H9 (cell line): ENCODE measurements at regions not wholly inside any gene's neighbourhood (a gene's known extent, or its start where the extent isn't known, plus 50 kb on each side); places are given as distances from the start of the nearest gene placed in this dataset.

ENCODE experiments used
- DNase-seq: peaks from one replicate; pipeline ENCODE4 v3.0.0-alpha.2; 2017
- H2AFZ ChIP-seq: one replicate; pipeline ENCODE4 v1.6.1; 2013; ENCODE audit warnings: mild to moderate bottlenecking, low read length, control low read depth, moderate library complexity
- H2AK5ac ChIP-seq: 2 replicates; pipeline ENCODE4 v1.6.1; 2013; ENCODE audit warnings: low read length, control low read depth, mixed read lengths; ENCODE audit not compliant: insufficient read length
- H2BK120ac ChIP-seq: one replicate; pipeline ENCODE4 v1.6.1; 2013; ENCODE audit warnings: low read depth, mild to moderate bottlenecking, low read length, control low read depth, inconsistent platforms; ENCODE audit not compliant: poor library complexity, severe bottlenecking
- H2BK12ac ChIP-seq: 2 replicates; pipeline ENCODE4 v1.6.1; 2013; ENCODE audit warnings: low read length, control low read depth, mixed read lengths, low read depth; ENCODE audit not compliant: insufficient read length
- H2BK15ac ChIP-seq: 2 replicates; pipeline ENCODE4 v1.6.1; 2013; ENCODE audit warnings: low read depth, low read length, control low read depth
- H2BK20ac ChIP-seq: one replicate; pipeline ENCODE4 v1.6.1; 2013; ENCODE audit warnings: low read depth, mild to moderate bottlenecking, low read length, control low read depth, inconsistent platforms; ENCODE audit not compliant: poor library complexity, severe bottlenecking
- H2BK5ac ChIP-seq: 2 replicates; pipeline ENCODE4 v1.6.1; 2013; ENCODE audit warnings: low read length, control low read depth, mixed read lengths; ENCODE audit not compliant: insufficient read length
- H3K14ac ChIP-seq: 2 replicates; pipeline ENCODE4 v1.6.1; 2013; ENCODE audit warnings: low read length, control low read depth; ENCODE audit not compliant: insufficient read depth
- H3K18ac ChIP-seq: 2 replicates; pipeline ENCODE4 v1.6.1; 2013; ENCODE audit warnings: low read depth, mild to moderate bottlenecking, mixed read lengths, low read length, control low read depth; ENCODE audit not compliant: insufficient read length
- H3K23ac ChIP-seq: 2 replicates; pipeline ENCODE4 v1.6.1; 2013; ENCODE audit warnings: low read length, control low read depth, mixed read lengths, low read depth; ENCODE audit not compliant: insufficient read length
- H3K23me2 ChIP-seq: 2 replicates; pipeline ENCODE4 v1.6.1; 2013; ENCODE audit warnings: low read depth, mild to moderate bottlenecking, mixed read lengths, low read length, control low read depth; ENCODE audit not compliant: insufficient read length, poor library complexity, severe bottlenecking
- H3K27ac ChIP-seq: 2 replicates; pipeline ENCODE4 v1.5.1; 2013; ENCODE audit warnings: low read length, control low read depth, mixed read lengths, low read depth; ENCODE audit not compliant: insufficient read length
- H3K27me3 ChIP-seq: 2 replicates; pipeline ENCODE4 v1.6.1; 2013; ENCODE audit warnings: low read length, control low read depth, inconsistent platforms; ENCODE audit not compliant: insufficient read depth
- H3K4ac ChIP-seq: 2 replicates; pipeline ENCODE4 v1.6.1; 2013; ENCODE audit warnings: low read depth, mild to moderate bottlenecking, control low read depth, inconsistent platforms, low read length, moderate library complexity
- H3K4me1 ChIP-seq: 2 replicates; pipeline ENCODE4 v1.6.1; 2013; ENCODE audit warnings: low read length, control low read depth, inconsistent platforms; ENCODE audit not compliant: insufficient read depth
- H3K4me2 ChIP-seq: 2 replicates; pipeline ENCODE4 v1.6.1; 2013; ENCODE audit warnings: low read length, control low read depth, mixed read lengths; ENCODE audit not compliant: insufficient read length, insufficient read depth
- H3K56ac ChIP-seq: 2 replicates; pipeline ENCODE4 v1.6.1; 2013; ENCODE audit warnings: low read depth, mild to moderate bottlenecking, mixed read lengths, low read length, control low read depth; ENCODE audit not compliant: insufficient read length
- H3K79me1 ChIP-seq: 2 replicates; pipeline ENCODE4 v1.6.1; 2013; ENCODE audit warnings: low read depth, mild to moderate bottlenecking, moderate library complexity, low read length, control low read depth, inconsistent platforms; ENCODE audit not compliant: insufficient read depth, poor library complexity, severe bottlenecking
- H3K79me2 ChIP-seq: 2 replicates; pipeline ENCODE4 v1.6.1; 2013; ENCODE audit warnings: low read length, control low read depth, inconsistent platforms; ENCODE audit not compliant: insufficient read depth
- H3K9ac ChIP-seq: 2 replicates; pipeline ENCODE4 v1.6.1; 2013; ENCODE audit warnings: low read length, control low read depth, mixed read lengths; ENCODE audit not compliant: insufficient read length; ENCODE audit errors: extremely low read depth
- H3K9me3 ChIP-seq: one replicate; pipeline ENCODE4 v1.6.1; 2013; ENCODE audit warnings: low read depth, low read length, inconsistent platforms; ENCODE audit not compliant: control insufficient read depth
- H3T11ph ChIP-seq: one replicate; pipeline ENCODE4 v1.6.1; 2013; ENCODE audit warnings: mild to moderate bottlenecking, low read length, control low read depth, inconsistent platforms
- H4K20me1 ChIP-seq: one replicate; pipeline ENCODE4 v1.6.1; 2013; ENCODE audit not compliant: control insufficient read depth, insufficient read length, insufficient read depth
- H4K5ac ChIP-seq: 2 replicates; pipeline ENCODE4 v1.6.1; 2013; ENCODE audit warnings: low read depth, mild to moderate bottlenecking, mixed read lengths, low read length, control low read depth; ENCODE audit not compliant: insufficient read length
- H4K8ac ChIP-seq: replicated peaks from 2 replicates; pipeline ENCODE4 v1.6.1; 2013; ENCODE audit warnings: low read length, control low read depth, mixed read lengths, low read depth; ENCODE audit not compliant: insufficient read length
- H4K91ac ChIP-seq: 2 replicates; pipeline ENCODE4 v1.6.1; 2013; ENCODE audit warnings: low read depth, mild to moderate bottlenecking, moderate library complexity, mixed read lengths, low read length, control low read depth; ENCODE audit not compliant: insufficient read length
- H3K27ac Mint-ChIP-seq, 3 experiments: 2 replicates in 2 of 3; 3 replicates in 1 of 3; pipeline ENCODE4 v1.8.0; 2020 to 2021; ENCODE audit warnings: mixed read lengths in 3 of 3, mild to moderate bottlenecking in 1 of 3, moderate library complexity in 1 of 3
- H3K27me3 Mint-ChIP-seq: 2 replicates; pipeline ENCODE4 v1.8.0; 2021; ENCODE audit warnings: low read depth, mild to moderate bottlenecking, moderate library complexity, mixed read lengths
- H3K36me3 Mint-ChIP-seq, 3 experiments: 2 replicates in 2 of 3; 3 replicates in 1 of 3; pipeline ENCODE4 v1.8.0; 2020 to 2021; ENCODE audit warnings: low read depth in 3 of 3, mixed read lengths in 3 of 3; ENCODE audit not compliant: insufficient read depth in 1 of 3
- H3K4me1 Mint-ChIP-seq, 2 experiments: 2 replicates each; pipeline ENCODE4 v1.8.0; 2020; ENCODE audit warnings: mixed read lengths in 2 of 2
- H3K4me3 Mint-ChIP-seq, 2 experiments: 2 replicates in 1 of 2; 3 replicates in 1 of 2; pipeline ENCODE4 v1.8.0; 2020 to 2021; ENCODE audit warnings: mild to moderate bottlenecking in 2 of 2, mixed read lengths in 2 of 2, moderate library complexity in 1 of 2
- H3K9me3 Mint-ChIP-seq, 2 experiments: 2 replicates in 1 of 2; 3 replicates in 1 of 2; pipeline ENCODE4 v1.8.0; 2020; ENCODE audit warnings: mild to moderate bottlenecking in 2 of 2, mixed read lengths in 2 of 2, moderate library complexity in 1 of 2
- WGBS: extraction: QIAGEN DNeasy Blood & Tissue Kit; methylation state at CpG from one replicate; pipeline ENCODE4 v1.1.7; 2013; ENCODE audit warnings: missing lambda C conversion rate, low lambda C conversion rate, mixed read lengths; ENCODE audit not compliant: insufficient read length; ENCODE audit errors: extremely low coverage; 5-methylcytosine and 5-hydroxymethylcytosine counted together
- TF ChIP-seq, protein P1 (sequence below): fragments of 200-600 bp; sonication (generic); conservative IDR thresholded peaks from 3 replicates; pipeline ENCODE4 v1.8.0; 2021; ENCODE audit warnings: antibody characterized with exemption, mild to moderate bottlenecking

DNA sequence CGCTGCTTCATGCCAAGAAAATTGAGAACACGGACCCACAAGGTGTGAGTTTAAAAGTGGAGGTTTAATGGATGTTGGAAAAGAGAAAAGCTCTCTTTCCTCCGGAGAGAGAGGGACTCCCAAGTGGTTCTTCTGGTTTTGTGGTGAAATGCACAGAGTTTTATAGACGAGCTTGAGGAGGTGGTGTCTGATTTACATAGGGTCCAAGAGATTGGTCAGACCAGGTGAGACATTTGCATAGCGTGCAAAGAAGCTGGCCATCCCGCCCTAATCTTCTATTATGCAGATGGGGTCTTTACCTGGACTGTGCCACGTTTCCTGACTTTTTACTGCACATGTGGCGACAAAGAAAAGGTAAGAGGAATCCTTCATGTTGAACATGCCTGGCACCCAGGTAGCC, 236.4 kb upstream of the PCDH9 start:
- H3K79me2 ChIP-seq: no peaks in the 10 kb centered on the region
- H3K4me1 Mint-ChIP-seq: peaks cover 0 to 4% of the 10 kb centered on the region in 2 experiments; a peak in 2 of 4 replicates
- H4K5ac ChIP-seq: no peak overlapping the region
- H2BK12ac ChIP-seq: no peak overlapping the region
- H2AFZ ChIP-seq: no peak overlapping the region
- no peak overlapping the region for H2BK15ac ChIP-seq
- H3K18ac ChIP-seq: no peak overlapping the region
- H4K20me1 ChIP-seq: no peaks in the 10 kb centered on the region
- no peaks in the 10 kb centered on the region for H3K9me3 ChIP-seq
- no peak overlapping the region for H3K56ac ChIP-seq
- no peak overlapping the region for H3K27ac Mint-ChIP-seq
- peaks cover 0 to 5% of the 10 kb centered on the region in 2 experiments; a peak in 1 of 5 replicates for H3K9me3 Mint-ChIP-seq
- no peaks in the 10 kb centered on the region for H3K36me3 Mint-ChIP-seq
- H3K23ac ChIP-seq: no peak overlapping the region
- H3K9ac ChIP-seq: no peak overlapping the region
- no peak overlapping the region for H3K14ac ChIP-seq
- H3K4me1 ChIP-seq: peaks cover 2% of the 10 kb centered on the region; the same call in 1 of the 2 replicates
- no peak overlapping the region for H4K91ac ChIP-seq
- H3K4me2 ChIP-seq: no peak overlapping the region
- H3K4me3 Mint-ChIP-seq: no peak overlapping the region
- H4K8ac ChIP-seq: no peak overlapping the region
- TF ChIP-seq, protein P1, sequence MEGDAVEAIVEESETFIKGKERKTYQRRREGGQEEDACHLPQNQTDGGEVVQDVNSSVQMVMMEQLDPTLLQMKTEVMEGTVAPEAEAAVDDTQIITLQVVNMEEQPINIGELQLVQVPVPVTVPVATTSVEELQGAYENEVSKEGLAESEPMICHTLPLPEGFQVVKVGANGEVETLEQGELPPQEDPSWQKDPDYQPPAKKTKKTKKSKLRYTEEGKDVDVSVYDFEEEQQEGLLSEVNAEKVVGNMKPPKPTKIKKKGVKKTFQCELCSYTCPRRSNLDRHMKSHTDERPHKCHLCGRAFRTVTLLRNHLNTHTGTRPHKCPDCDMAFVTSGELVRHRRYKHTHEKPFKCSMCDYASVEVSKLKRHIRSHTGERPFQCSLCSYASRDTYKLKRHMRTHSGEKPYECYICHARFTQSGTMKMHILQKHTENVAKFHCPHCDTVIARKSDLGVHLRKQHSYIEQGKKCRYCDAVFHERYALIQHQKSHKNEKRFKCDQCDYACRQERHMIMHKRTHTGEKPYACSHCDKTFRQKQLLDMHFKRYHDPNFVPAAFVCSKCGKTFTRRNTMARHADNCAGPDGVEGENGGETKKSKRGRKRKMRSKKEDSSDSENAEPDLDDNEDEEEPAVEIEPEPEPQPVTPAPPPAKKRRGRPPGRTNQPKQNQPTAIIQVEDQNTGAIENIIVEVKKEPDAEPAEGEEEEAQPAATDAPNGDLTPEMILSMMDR: no peak
- no peak overlapping the region for H3K27ac ChIP-seq
- H2AK5ac ChIP-seq: no peak overlapping the region
- no peaks in the 10 kb centered on the region for H3K23me2 ChIP-seq
- no peak overlapping the region for H3T11ph ChIP-seq
- H3K27me3 ChIP-seq: no peaks in the 10 kb centered on the region
- no peak overlapping the region for H3K4ac ChIP-seq
- H2BK5ac ChIP-seq: no peak overlapping the region
- WGBS: no CpG with 5 or more reads among the region's 8 CpGs
- no peak for DNase-seq
- no peak overlapping the region for H2BK20ac ChIP-seq
- no peaks in the 10 kb centered on the region for H3K79me1 ChIP-seq
- H3K27me3 Mint-ChIP-seq: no peaks in the 10 kb centered on the region
- H2BK120ac ChIP-seq: no peak overlapping the region
